ENCODE measurements at regions not wholly inside any gene's neighbourhood (a gene's known extent, or its start where the extent isn't known, plus 50 kb on each side); places are given as distances from the start of the nearest gene placed in this dataset.

GRCh38 chr5:72007336-72008111 lies 99.8 kb upstream of the MAP1B start:
- no peak for DNase-seq

- no peak for DNase-seq
Observed at GRCh38 chr5:72009280-72009679, 98.0 kb upstream of the MAP1B start.

DNA sequence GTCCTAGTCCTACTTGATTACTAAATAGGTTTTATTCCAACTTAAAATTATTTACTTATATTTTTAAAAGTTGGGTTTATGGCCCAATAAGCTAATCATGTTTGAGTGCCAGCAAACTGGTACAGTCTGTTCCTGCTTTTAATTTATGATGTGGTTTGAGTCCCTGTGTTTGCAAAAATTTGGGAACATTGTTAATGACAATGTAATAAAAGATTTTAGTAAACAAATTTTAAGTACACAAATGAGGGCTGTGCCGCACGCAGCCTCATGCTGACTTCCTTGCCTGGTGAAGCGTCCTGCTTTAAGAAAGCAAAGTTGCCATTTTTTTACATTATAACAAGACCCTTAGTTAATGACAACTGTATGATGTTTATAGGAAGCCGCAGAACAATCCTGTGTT lies 96.8 kb upstream of the MAP1B start:
- no peak for DNase-seq

- DNase-seq, result no peak
Observed at GRCh38 chr5:72012906-72013305, 94.4 kb upstream of the MAP1B start.

DNA sequence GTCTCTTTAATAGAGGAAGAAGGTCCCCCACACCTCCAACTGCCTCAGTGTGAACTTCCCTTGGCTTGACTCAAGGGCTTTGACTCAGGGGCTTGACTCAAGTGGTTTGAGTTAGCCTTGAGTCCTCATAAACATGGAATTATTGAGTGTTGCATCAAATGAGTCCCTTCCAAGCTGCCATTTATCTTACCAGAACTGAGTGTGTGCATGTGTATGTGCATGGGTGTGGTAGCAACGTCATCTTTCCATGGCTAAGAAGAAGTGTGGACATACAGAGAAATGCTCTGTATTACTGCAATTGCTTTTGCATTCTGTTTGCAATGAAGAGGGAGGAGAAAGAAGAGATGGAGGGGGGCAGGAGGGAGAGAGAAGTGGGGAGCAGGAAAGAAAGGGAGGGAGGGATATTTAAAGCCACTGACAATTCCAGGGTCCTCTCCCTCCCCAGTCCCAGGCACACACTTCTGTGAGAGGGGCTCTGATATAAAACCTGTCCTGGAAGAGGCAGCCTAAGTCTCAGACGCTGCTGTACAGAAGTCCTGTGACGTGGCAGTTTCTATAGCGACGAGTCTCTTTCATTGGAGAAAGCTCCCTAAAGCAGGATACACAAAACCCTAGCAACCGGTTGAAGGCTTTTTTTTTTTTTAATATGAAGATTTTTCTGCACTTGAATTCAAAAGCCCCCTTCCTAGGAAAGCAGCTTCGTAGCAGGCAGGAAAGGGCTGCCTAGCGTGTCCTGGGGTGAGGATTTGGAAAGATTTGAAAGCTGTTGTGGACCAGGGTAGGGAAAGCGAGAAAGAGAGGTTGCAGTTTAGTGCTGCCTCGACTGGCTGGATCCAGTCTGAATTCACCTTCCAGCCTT lies 93.3 kb upstream of the MAP1B start:
- no peak for DNase-seq

GRCh38 chr5:72015103-72015548 lies 92.1 kb upstream of the MAP1B start:
- DNase-seq, result no peak

- peak; percentile 5 for DNase-seq
Observed at GRCh38 chr5:72018143-72018803, 89.0 kb upstream of the MAP1B start.

- no peak for DNase-seq
Observed at GRCh38 chr5:72020161-72020983, 86.9 kb upstream of the MAP1B start.

- DNase-seq, result no peak
Observed at GRCh38 chr5:72021651-72022357, 85.5 kb upstream of the MAP1B start.

DNA sequence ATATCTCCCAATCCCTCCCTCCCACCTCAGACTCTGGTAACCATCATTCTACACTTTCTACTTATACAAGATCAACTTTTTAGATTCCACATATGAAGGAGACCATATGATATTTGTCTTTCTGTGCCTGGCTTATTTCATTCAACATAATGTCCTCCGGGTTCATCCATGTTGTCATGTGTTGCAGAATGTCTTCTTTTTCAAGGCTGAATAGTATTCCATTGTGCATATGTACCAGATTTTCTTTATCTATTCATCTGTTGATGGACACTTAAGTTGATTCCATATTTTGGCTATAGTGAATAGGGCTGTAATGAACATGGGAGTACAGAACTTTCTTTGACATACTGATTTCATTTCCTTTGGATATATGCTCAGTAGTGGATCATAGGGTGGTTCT lies 78.9 kb upstream of the MAP1B start:
- no peak for DNase-seq

DNA sequence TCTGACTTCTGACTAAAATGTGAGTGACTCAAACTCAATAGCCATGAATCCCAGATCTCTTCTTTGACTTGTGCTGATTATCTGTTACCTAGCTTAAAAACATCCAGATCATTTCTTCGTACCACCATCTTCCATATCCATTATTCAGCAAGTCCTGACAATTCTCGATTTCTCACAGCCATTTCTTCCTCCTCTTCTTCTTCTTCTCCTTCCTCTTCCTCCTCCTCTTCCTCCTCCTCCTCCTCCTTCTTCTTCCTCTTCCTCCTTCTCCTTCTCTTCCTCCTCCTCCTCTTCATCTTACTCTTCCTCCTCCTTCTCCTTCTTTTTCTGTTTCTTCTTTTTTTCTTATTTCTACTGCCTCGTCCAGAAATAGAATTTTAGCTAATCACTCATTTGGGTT lies 77.0 kb upstream of the MAP1B start:
- DNase-seq, result no peak

- DNase-seq, result no peak
Observed at GRCh38 chr5:72032788-72033187, 74.5 kb upstream of the MAP1B start.

GRCh38 chr5:72034770-72035169 lies 72.5 kb upstream of the MAP1B start:
- no peak for DNase-seq

DNA sequence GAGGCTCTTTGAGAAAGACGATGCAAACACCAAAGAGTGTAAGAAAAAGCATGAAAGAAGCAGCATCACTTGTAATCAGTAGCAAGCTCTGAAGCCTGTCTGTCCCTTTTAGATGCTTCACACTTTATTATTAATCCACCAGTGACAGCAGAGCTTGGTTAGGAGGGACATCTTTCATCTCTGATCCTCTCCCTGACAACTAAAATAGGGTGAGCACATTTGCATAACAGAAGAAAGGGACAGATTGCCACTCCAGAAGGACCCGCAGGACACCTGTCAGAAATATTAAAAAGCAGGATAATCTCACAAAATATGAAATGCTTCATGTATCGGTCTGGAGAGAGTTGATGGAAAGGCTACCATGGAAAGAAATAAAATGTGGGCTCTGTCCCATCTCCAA lies 71.4 kb upstream of the MAP1B start:
- DNase-seq, result no peak

GRCh38 chr5:72036951-72037350 lies 70.3 kb upstream of the MAP1B start:
- DNase-seq, result no peak

DNA sequence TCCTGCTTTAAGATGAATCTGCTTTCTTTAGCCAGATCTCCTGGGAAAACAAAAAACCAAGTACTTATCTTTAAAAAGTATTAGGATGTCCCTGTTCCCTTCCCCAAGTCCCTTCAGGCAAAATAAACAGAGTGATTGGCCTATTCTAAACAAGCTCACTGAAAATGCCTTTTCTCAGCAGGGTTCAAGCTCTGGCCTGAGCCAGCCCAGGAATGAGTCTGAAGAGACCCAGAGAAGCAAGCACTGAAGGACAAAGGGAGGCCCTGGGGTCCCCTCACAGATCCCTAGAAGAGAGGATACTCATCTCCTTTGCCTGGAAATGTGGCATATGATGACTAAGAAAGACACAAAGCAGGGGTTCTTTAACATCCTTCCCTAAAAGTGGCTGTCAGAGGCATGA lies 66.8 kb upstream of the MAP1B start:
- no peak for DNase-seq

DNA sequence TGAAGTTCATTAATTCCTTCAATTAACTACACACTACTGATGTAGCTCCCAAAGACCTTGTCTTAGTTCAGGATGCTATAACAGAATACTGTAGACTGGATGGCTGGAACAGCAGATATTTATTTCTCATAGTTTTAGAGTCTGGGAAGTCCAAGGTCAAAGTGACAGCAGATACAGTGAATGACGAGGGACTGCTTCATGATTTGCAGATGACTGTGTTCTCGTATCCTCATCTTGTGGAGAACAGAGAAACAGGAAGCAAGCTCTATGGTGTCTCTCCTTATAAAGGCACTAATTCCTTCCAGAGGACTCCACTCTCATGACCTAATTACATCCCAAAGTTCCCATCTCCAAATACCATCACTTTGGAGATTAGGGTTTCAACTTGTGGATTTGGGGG lies 65.6 kb upstream of the MAP1B start:
- no peak for DNase-seq

GRCh38 chr5:72042097-72042496 lies 65.2 kb upstream of the MAP1B start:
- no peak for DNase-seq

GRCh38 chr5:72045692-72046091 lies 61.6 kb upstream of the MAP1B start:
- no peak for DNase-seq

- no peak for DNase-seq
Observed at GRCh38 chr5:72046106-72046505, 61.2 kb upstream of the MAP1B start.

DNA sequence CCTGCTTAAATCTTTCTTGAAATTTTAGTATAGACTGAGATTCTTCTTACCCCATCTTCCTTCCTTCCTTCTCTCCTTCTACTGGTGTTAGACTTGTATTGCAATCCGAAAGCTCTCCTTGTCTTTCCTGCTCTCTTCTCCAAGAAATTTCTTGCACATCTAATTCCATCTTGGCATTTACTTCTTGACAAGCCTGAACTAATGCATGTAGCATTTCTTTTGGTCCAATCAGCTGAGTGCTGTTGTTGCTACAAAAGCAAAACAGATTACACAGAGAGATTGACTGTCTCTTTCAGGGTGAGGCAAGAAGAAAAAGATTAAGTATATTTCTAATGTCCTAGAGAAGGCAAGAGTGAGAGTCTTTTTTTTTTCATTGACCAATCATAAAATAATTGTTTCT lies 51.6 kb upstream of the MAP1B start:
- no peak for DNase-seq

Data from T1000 (cell line).